ENCODE measurements at regions not wholly inside any gene's neighbourhood (a gene's known extent, or its start where the extent isn't known, plus 50 kb on each side); places are given as distances from the start of the nearest gene placed in this dataset.

- Histone ChIP-seq H3K4me1 (no peaks in the 10 kb centered on the region), H3K4me3 (no peak overlapping the region), H3K36me3 (no peaks in the 10 kb centered on the region), H3K9me3 (no peaks in the 10 kb centered on the region), H3K27me3 (no peaks in the 10 kb centered on the region), H3K27ac (no peak overlapping the region)
- DNase-seq, result no peak
- TF ChIP-seq, protein P1, sequence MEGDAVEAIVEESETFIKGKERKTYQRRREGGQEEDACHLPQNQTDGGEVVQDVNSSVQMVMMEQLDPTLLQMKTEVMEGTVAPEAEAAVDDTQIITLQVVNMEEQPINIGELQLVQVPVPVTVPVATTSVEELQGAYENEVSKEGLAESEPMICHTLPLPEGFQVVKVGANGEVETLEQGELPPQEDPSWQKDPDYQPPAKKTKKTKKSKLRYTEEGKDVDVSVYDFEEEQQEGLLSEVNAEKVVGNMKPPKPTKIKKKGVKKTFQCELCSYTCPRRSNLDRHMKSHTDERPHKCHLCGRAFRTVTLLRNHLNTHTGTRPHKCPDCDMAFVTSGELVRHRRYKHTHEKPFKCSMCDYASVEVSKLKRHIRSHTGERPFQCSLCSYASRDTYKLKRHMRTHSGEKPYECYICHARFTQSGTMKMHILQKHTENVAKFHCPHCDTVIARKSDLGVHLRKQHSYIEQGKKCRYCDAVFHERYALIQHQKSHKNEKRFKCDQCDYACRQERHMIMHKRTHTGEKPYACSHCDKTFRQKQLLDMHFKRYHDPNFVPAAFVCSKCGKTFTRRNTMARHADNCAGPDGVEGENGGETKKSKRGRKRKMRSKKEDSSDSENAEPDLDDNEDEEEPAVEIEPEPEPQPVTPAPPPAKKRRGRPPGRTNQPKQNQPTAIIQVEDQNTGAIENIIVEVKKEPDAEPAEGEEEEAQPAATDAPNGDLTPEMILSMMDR (IDR thresholded peaks at IDR 0.05), result no peak
- no peak for TF ChIP-seq POLR2A (IDR thresholded peaks at IDR 0.05)
- intact Hi-C loops (cut with DNase I; ENCODE audit: low total_unique reads), result no loop called here
Measured at GRCh38 chrX:10034740-10035260, 67.6 kb downstream of the CLDN34 start.

DNA sequence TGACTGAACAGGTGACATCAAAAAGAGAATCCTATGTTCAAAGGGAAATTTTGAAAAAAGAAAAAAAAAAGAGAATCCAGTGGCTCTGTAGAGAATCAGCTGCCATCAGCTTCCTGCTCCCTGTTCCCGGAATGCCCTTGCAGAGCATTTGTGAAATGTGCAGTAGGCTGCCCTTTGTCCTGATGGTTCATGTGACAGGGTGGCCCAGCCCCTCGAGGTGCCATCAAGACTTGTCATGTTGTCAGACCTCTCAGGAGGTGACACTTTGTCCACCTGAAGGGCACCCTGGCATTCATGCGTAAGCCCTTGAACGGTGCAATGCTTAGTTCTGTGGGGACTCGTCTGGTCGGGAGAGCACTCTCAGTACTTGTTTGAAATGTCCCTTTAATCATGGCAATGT is 71.4 kb downstream of the CLDN34 start:
- intact Hi-C loops (cut with DNase I; ENCODE audit: low total_unique reads), result no loop called here
- no peaks in the 10 kb centered on the region for H3K4me1 ChIP-seq
- no peak for DNase-seq

DNA sequence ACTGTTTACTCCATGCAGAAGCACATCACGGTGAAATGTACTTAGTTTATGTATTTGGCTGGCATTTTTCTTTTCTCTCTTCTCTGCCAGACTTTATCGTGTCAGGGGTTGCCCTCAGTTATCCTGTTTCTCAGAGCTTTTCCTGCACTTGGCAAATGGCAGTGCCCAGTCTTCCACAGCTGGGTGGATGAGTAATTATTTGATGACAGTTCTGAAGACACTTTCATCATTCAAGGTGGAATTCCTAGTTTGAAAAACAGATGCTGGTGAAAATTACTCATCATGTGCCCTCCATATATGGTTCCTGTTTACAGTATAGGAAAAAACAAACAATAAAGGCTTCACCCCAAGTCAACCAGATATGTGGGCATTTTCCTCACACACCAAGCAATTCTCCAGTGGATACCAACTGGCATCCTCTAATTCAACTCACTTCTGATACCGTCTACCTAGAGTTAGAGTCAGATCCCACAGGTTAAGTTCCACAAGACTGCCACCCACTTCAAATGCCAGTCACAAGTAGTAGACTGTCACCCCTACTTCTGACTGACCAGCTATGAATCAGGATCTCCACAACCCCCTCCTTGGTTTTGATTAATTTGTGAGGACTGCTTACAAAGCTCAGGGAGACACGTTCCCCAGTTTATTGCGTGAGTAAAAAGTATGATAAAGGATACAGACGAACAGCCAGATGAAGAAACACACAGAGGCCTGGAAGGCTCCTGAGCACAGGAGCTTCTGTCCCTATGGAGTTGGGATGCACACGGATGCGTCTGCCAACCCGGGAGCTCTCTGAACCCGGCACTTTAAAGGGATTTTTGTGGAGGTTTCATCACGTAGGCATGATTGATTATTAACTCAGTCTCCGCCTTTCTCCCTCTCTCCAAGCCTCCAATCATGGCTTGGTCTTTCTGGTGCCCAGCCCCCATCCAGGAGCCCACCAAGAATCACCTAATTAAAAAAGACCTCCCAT is 72.9 kb downstream of the CLDN34 start:
- Histone ChIP-seq H3K9me3 (no peaks in the 10 kb centered on the region), H3K4me1 (no peaks in the 10 kb centered on the region), H3K4me3 (no peak overlapping the region), H3K27me3 (no peaks in the 10 kb centered on the region), H3K27ac (no peak overlapping the region), H3K36me3 (no peaks in the 10 kb centered on the region)
- intact Hi-C loops (cut with DNase I; ENCODE audit: low total_unique reads), result no loop called here
- no peak for TF ChIP-seq POLR2A (IDR thresholded peaks at IDR 0.05)
- TF ChIP-seq, protein P1 (IDR thresholded peaks at IDR 0.05), result no peak
- no peak for DNase-seq

More for the DNA sequence above, 71.4 kb downstream of the CLDN34 start:
- Histone ChIP-seq H3K27me3 (no peaks in the 10 kb centered on the region), H3K27ac (no peak overlapping the region), H3K36me3 (no peaks in the 10 kb centered on the region), H3K4me3 (no peak overlapping the region), H3K9me3 (no peaks in the 10 kb centered on the region)
- TF ChIP-seq POLR2A (IDR thresholded peaks at IDR 0.05), result no peak
- TF ChIP-seq, protein P1 (IDR thresholded peaks at IDR 0.05), result no peak

- H3K27ac ChIP-seq, result no peak overlapping the region
- no peak for DNase-seq
- H3K4me1 ChIP-seq, result no peaks in the 10 kb centered on the region
Measured at GRCh38 chrX:10040961-10041360, 73.8 kb downstream of the CLDN34 start.

More at GRCh38 chrX:10040961-10041360, 73.8 kb downstream of the CLDN34 start:
- H3K27me3 ChIP-seq, result no peaks in the 10 kb centered on the region
- H3K9me3 ChIP-seq, result no peaks in the 10 kb centered on the region
- TF ChIP-seq, protein P1 (IDR thresholded peaks at IDR 0.05), result no peak
- no peak for TF ChIP-seq POLR2A (IDR thresholded peaks at IDR 0.05)
- H3K36me3 ChIP-seq, result no peaks in the 10 kb centered on the region
- intact Hi-C loops (cut with DNase I; ENCODE audit: low total_unique reads), result no loop called here
- H3K4me3 ChIP-seq, result no peak overlapping the region

Measured in uterus (tissue), 3 donors.